Panc1 (cell line): ENCODE measurements at regions not wholly inside any gene's neighbourhood (a gene's known extent, or its start where the extent isn't known, plus 50 kb on each side); places are given as distances from the start of the nearest gene placed in this dataset.

Source experiments
- POLR2AphosphoS5 ChIP-seq: IDR thresholded peaks from 2 replicates; pipeline ENCODE4 v1.6.1; 2012; ENCODE audit warnings: mild to moderate bottlenecking, low read depth, low read length, moderate library complexity
- SIN3A ChIP-seq: IDR thresholded peaks from 2 replicates; pipeline ENCODE4 v1.6.1; 2012; ENCODE audit warnings: low read depth, mild to moderate bottlenecking, low read length, moderate library complexity, borderline replicate concordance; ENCODE audit not compliant: insufficient read depth
- TF ChIP-seq, protein P1 (sequence below): fragments of 450-650 bp; IDR thresholded peaks from 2 replicates; pipeline ENCODE4 v1.5.1; 2017; ENCODE audit warnings: mild to moderate bottlenecking
- TF ChIP-seq, protein P2 (sequence below), 2 experiments: IDR thresholded peaks; 2 replicates each; pipeline ENCODE4 v1.6.1; 2011 to 2012; ENCODE audit warnings: low read depth in 2 of 2, control low read depth in 1 of 2, low read length in 1 of 2, mild to moderate bottlenecking in 1 of 2, moderate library complexity in 1 of 2; ENCODE audit not compliant: insufficient read depth in 1 of 2

DNA sequence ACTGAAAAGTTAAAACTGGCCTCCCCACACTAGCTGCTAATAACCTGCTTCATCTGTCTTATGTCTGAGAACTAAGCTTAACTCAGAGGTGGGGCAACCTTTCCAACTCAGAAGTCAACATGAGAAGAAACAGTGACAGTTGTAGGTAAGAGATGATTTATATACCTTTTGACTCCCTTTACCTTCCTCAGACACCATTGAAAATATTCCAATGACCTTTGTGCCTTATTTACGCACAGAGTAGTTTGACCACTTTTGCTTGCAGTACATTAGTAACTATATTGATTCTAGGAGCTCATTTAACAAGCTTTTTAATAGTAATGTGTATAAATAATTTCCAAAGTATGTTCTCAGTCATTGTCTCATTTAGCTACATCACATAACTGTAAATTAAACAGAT, 77.6 kb downstream of the ALX1 start:
- TF ChIP-seq, protein P1, sequence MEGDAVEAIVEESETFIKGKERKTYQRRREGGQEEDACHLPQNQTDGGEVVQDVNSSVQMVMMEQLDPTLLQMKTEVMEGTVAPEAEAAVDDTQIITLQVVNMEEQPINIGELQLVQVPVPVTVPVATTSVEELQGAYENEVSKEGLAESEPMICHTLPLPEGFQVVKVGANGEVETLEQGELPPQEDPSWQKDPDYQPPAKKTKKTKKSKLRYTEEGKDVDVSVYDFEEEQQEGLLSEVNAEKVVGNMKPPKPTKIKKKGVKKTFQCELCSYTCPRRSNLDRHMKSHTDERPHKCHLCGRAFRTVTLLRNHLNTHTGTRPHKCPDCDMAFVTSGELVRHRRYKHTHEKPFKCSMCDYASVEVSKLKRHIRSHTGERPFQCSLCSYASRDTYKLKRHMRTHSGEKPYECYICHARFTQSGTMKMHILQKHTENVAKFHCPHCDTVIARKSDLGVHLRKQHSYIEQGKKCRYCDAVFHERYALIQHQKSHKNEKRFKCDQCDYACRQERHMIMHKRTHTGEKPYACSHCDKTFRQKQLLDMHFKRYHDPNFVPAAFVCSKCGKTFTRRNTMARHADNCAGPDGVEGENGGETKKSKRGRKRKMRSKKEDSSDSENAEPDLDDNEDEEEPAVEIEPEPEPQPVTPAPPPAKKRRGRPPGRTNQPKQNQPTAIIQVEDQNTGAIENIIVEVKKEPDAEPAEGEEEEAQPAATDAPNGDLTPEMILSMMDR = no peak
- TF ChIP-seq POLR2AphosphoS5 (no peak), SIN3A (no peak)
- TF ChIP-seq, protein P2, sequence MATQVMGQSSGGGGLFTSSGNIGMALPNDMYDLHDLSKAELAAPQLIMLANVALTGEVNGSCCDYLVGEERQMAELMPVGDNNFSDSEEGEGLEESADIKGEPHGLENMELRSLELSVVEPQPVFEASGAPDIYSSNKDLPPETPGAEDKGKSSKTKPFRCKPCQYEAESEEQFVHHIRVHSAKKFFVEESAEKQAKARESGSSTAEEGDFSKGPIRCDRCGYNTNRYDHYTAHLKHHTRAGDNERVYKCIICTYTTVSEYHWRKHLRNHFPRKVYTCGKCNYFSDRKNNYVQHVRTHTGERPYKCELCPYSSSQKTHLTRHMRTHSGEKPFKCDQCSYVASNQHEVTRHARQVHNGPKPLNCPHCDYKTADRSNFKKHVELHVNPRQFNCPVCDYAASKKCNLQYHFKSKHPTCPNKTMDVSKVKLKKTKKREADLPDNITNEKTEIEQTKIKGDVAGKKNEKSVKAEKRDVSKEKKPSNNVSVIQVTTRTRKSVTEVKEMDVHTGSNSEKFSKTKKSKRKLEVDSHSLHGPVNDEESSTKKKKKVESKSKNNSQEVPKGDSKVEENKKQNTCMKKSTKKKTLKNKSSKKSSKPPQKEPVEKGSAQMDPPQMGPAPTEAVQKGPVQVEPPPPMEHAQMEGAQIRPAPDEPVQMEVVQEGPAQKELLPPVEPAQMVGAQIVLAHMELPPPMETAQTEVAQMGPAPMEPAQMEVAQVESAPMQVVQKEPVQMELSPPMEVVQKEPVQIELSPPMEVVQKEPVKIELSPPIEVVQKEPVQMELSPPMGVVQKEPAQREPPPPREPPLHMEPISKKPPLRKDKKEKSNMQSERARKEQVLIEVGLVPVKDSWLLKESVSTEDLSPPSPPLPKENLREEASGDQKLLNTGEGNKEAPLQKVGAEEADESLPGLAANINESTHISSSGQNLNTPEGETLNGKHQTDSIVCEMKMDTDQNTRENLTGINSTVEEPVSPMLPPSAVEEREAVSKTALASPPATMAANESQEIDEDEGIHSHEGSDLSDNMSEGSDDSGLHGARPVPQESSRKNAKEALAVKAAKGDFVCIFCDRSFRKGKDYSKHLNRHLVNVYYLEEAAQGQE (IDR thresholded peaks at IDR 0.05; ENCODE audit: insufficient read depth in 1 of 2, low read depth in 2 of 2, low read length in 1 of 2) = no peak
